IPS DF 19.7 (cell line): ENCODE measurements at regions not wholly inside any gene's neighbourhood (a gene's known extent, or its start where the extent isn't known, plus 50 kb on each side); places are given as distances from the start of the nearest gene placed in this dataset.

Source experiments
- DNase-seq: peaks from one replicate; pipeline ENCODE4 v3.0.0-alpha.2; 2013; ENCODE audit warnings: low read depth, low spot score

DNA sequence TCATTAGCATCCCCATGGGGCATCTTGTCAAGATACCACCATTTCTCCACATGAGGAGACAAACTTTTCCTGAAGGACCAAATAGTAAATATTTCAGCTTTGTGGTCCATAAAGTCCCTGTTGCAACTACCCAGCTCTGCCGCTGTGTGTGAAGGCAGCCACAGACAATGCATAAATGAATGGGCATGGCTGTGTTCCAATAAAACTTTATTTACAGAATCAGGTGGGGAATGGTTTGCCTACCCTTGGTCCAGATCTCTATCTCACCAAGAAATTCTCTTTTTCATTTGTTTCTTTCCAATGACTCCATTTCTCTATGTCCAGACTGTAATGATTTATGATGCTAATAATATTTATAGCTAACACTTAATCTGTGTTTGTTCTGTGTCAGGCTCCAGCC lies 409.3 kb upstream of the TBX3 start:
- DNase-seq = no peak

DNA sequence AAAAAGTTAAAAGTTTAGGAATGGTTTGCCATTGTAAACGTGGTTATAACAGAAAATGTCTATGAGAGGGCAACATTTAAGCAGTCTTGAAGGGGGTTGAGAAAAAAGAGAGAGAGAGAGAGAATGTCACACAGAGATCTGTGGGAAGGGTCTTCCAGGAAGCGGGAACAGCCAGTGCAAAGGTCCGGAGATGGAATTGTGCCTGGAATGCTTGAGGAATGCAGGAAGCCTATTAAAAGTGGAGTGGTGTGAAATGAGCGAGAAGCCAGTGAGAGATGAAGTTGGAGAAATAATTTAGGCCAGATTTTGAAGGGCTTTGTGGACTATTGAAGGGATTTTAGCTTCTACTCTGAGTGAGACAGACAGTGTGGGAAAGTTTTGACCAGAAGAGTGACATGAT lies 406.8 kb upstream of the TBX3 start:
- no peak for DNase-seq

DNA sequence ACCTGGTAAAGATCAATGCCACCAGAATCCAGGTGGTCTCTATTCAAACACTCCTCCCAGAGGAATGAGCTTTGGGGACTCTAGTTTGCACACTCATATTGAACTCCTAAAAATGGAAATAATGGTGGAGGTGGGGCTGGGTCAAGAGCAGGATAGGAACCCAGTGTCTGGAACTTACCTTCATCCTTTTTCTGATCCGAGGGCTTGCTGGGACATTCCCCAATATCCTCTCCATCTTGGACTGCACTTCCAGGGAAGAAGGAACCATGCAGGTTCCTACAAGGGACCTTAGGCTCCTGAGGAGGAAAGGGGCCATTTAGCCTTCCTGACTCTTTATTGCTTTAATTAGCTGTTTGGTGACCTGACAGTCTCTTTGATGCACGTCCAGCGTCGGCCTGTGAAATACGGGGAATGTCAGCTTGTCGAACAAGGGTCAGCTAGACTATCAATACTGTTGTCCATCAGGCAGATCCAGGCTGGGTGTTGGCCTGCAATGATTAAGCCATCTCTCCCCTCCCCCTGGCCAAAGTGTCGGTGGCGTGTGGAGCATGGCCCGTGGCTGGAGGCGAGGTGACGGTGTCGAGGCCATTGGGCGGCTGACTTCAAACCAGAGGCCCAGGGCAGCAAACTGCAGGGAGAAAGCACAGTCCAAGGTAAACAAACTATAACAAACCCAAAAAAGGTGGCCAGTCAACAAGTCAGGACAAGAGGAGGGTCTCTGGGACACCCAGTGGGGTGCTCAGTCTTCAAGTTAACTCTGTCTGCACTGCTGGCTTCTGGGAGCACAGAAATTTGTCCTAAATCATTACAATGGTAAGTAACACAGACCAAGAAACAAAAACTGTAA lies 405.2 kb upstream of the TBX3 start:
- no peak for DNase-seq

DNA sequence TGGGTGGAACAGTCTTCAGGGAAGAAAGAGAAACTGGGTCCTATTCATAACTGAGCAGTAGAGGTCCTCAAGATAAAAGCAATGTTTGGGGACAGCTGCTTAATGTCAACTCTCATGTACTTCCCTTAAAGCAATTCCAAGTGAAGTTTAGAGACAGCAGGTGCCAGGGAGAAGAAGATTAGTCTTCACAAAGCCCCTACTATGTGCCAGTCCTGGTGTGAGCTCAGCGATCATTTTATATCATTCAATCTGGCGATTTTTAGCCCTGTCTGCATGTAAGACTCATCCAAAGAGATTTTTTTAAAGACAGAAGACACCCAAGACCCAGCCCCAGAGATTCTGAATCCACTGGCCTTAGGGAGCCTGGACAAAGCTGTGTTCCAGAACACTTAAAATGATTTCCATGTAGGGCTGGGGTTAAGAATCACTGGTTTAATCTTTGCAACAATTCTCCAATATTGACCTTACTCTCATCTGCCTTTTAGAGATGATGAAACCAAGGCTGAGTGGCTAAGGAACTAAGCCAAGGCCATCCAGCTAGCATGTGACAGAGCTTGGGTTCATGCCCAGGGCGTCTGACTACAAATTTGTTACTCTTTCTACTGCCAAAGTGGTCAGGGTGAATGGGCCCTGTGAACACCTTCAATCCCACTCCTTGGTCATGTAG lies 404.5 kb upstream of the TBX3 start:
- no peak for DNase-seq

DNA sequence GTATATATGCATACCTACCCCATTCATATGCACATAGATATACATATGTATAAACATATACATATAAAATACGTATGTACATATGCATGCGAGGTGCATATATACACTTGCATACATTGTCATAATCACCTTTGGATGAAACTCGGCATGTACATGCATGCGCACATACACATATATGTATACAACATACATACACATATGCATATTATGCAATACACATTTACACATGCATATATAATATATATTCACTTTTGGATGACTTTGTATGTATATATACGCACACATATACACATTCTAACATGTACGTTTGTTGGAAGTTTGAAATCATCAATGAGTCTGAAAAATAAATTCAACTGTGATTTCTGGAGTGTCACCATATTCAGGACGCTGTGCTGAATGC lies 401.6 kb upstream of the TBX3 start:
- DNase-seq = no peak

DNA sequence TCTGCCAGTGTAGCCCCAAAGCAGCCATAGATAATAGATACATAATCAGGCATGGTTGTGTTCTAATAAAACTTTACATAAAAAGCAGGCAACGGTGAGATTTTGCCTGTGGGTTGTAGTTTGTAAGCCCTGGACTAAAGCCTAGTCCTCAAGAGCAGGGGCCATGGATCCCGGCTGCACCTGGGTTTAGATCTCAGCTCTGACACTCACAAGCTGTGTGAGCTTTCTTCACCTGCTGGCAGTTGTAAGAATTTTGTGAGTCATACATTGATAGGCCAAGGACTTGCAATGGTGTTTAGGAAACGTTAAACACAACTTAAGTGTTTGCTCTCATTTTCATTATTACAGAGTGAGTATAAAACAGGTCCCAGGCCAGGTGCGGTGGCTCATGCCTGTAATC lies 395.8 kb upstream of the TBX3 start:
- no peak for DNase-seq

DNA sequence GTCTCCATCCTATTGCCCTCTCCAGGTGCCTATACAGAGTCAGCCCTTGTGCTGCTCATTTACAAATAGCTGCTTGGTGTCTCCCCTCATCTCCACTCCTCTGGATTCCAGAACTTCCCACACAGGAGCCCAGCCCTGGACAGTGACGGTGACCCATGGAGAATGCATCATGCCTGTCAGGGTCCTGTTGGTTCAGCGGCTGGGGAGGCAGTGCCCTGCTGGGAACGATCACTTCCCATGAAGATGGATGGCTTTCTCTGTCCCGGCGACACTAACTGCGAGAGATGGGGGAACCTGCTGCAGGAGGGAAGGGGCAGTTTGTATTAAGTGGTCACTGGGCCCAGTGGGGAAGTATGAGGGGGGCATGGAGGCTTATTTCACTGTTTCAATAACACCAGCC lies 395.0 kb upstream of the TBX3 start:
- DNase-seq = no peak

DNA sequence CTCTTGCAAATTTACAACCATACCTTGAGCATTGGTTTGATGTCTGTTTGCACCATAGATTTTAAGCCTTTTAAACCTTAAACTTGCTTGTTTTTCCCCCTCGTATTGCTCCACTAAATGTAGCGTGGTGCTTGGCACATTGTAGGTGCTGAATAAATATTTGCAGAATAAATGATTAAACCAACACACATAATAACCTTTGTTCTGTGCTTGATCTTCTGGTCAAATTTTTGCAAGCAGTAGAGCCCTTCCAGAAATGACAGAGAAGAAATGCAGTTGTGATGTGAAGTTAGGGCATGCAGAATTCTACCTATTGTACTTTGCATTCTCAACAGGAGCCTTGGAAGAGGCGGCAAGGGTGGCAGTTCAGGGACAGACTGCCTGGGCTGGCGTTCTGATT lies 394.4 kb upstream of the TBX3 start:
- no peak for DNase-seq

DNA sequence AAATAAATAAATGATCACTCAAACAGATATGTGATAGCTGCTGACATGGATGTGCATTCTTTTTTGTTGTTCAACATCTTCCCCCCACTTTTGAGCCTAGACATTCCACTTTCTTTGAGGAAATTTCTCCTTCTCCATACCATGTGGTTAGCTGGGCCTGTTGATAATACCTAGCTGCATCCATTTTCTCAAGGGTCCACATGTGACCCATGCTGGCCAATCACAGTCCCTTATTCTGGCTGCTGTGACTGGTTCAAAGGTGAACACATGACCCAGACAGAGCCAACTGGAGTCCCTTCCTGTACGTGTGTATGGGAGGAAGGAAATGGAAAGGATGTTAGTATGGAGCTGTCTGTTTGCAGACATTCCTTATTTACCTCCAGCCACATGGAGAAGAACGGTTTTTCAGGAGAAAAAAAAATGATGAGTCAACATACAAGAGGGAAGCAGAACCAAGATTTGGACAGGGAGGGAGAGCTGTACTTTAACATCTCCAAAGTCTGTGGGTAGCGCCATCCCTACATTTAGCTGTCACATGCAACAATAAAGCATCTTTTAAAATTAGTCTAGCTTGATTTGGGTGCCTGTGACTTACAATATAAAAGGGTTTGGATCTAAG lies 391.7 kb upstream of the TBX3 start:
- no peak for DNase-seq

DNA sequence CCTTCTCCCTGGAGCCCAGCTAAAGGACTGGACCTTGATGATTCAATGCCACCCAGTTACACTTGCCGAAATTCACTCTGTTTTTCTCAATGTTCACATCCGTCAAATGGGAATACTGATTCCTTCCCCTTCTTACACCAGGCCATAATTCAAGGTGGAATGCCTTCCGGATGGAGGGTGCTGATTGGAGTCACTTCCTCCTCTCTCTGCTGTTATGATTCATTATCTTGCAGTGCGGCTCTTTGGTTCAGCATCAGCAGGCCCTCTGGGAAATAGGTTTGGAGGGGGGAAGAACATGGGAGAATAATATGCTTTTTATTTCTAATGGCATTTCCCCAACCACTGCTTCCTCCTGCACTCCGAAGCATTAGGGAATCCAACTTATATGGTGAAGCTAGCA lies 390.6 kb upstream of the TBX3 start:
- DNase-seq = no peak

DNA sequence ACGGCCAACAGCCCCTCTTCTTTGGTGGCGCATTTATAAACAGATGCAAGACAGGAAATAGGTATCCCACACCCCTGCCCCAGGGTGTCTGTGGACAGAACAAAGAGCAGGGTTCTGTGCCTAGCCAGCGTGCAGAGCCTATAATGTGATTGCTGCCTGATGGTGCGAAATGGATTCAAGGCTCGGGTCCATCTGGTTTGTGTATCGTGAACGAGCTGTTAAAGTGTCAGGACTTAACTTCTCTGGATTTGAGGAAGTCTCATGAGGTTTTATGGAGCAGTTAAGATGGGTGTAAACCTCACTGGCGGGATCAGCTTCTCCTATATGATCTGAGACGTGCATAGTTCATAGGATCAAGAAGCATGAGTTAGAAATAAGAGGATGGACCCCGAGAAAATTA lies 388.7 kb upstream of the TBX3 start:
- no peak for DNase-seq

DNA sequence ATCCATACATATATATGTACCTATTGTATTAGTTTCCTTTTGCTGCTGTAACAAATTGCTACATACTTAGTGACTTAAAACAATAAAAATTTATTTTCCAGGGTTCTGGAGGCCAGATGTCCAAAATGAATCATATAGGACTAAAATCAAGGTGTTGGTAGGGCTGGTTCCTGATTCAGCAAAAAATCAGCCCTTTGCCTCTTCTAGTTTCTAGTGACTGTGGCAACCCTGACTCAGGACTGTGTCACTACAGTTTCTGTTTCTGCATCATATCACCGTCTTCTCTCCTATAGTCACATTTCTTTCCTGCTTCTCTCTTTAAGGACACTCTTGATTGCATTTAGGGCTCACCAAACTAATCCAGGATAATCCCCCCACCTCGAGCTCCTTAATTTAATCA lies 386.3 kb upstream of the TBX3 start:
- DNase-seq = no peak

DNA sequence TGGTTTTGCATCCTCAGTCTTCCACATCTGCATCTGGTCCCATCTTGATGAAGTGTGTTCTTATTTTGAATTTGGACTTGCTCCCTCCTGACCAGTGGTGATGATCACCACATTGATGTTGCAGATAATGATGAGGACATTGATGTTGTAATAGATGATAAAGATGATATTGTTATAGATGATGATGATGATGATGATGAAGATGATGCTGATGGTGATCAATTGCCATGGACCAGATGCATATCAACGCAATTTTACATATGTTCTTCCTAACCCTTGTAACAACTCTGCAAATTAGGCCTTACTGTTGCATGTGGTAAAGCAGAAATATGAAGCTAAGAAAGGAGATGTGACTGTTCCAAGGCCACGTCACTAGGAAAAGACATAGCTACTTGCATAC lies 380.3 kb upstream of the TBX3 start:
- no peak for DNase-seq

DNA sequence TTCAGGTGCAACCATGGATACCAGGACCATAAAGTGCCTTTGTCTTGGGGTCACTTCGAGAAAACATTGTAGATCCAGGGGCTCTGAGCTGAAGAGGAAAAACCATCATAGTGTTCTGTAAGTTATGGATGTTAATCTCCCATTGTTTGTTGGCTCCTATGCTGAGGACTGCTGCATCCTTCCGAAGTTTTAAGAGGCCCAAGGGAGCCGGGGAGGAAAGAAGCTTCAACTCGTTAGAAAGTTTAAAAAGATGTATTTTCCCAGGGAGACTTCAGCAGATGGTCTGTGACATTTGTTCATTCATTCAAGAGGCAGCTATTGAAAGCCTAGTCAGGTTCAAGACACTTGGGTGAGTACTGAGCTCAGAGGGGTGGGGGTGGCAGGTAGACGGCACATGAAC lies 378.8 kb upstream of the TBX3 start:
- no peak for DNase-seq

DNA sequence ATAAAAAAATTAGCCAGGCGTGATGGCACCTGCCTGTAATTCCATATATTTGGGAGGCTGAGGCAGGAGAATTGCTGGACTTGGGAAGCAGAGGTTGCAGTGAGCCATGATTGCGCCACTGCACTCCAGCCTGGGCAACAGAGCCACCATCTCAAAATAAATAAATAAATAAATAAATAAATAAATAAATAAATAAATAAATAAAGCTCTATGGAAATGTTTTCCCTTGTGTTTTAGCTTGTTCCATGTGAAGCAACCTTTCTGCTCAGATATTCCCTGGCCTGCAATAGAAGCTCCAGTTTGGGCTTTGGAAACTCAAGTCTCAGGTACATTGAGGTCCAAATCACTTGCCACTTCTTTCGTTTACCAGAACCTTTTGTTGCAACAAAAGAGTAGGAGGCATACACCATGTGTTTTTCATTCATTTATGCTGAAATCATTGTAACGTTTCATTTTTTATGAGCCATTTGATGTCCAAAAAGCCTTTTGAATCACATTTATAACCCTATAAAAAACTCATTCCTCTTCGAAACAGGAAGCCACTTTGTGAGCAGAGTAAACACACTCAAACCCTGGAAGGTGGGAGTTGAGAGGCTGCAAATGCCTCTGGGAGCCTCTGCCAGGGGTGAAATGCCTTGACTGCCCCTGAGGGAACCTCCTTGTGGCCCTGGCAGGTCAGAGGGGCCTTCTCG lies 376.6 kb upstream of the TBX3 start:
- no peak for DNase-seq

DNA sequence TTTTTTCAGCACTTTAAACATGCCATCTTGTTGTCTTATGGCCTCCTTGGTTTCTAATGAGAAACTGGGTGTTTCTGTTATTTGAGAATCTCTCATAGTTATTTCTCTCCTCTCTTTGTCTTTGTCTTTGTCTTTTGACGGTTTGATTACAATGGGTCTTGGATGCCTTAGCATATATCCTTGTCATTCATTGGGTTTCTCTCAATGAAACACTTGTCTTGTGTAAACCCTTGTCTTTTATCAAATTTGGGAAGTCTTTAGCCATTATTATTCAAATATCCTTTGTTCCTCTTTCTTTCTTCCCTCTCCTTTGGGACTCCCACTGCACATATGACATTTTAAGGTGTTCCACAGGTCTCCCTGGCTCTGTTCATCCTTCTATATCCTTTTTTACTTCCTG lies 373.5 kb upstream of the TBX3 start:
- no peak for DNase-seq

DNA sequence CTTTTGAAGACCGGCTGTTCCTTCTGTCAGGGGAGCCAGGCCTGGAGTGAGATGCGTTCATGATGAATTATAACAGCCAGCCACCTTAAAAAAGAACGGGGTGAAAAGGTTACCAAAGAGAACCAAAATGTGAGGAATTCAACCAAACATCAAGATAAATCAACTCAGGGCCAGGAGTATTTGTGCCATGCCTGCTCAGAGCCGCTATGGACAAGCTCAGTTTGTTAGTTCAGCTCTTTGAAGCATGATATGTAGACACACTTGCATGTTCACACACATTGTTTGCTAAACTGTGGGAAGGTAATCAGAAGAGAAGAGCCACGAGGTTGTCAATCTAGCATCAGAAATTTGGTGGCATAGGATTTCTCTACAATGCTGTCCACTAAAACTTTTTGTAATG lies 367.4 kb upstream of the TBX3 start:
- no peak for DNase-seq

DNA sequence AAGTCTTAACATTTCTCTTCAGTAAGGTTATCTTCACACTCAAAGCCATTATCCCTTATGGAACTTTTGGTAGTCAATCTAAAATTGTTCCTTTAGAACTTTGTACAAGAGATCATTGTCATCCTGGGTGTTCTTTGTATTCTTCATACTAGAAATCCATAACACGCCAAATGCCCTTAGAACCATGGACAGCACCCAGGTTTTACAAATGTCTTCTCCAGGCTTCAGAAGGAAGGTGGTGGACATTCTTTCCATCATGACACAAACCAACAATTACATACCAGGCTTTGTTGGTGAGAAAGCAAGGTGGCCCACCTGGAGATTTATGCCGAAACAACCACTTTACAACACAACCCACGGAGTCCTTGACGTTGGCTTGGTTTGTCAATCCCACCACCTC lies 365.6 kb upstream of the TBX3 start:
- no peak for DNase-seq

DNA sequence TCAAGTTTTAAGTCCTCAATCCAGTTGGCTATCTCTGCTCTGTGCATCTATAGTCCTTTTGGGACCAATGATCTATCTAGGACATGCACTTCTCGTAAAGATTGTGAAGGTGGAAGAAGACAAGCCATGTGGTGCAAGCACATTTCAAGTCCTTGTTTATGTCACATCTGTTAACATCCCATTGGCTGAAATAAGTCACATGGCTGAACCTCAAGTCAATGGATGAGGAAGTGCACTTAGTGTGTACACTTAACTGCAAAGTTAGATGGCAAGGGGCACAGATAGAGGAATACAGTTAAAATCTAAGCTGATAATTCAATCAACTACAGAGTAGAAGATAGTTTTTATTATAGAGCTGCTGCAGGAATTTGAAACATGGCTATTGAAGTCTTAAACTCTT lies 362.8 kb upstream of the TBX3 start:
- DNase-seq = no peak

DNA sequence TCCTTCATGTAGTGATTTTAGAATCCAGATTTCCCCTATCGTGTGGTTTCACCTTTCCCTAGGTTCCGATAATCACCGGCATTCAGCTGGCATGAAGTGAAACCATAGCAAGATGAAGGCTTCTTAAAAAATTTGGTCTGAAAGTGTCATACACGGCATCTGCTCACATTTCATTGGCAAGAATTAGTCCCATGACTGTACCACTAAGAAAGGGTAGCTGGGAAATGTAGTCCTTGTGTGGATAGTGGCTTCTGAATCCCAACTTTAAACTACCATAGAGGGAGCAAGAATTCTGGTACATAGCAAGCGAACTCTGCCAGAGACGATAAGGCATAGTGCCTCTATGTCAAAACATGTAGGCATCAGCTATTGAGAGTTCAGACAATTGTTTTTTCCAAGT lies 360.1 kb upstream of the TBX3 start:
- no peak for DNase-seq

DNA sequence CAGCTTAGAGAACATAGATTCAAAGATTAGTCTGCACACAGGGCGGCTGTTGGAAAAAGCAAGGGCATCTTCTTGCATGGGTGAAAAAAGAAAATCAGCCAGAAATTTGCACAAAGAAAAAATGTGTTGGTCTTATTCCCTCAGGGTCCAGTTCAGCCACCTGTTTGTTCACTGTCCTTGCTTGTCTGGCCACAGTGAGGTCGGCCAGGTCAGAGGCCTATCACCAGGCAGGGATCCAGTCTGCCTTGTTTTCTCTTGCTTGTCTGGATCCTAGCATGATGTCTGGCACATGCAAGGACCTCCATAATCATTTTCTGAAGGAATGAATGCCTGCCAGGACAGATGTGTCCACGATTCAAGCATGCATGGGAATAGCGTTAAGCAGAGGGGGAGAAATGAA lies 359.1 kb upstream of the TBX3 start:
- no peak for DNase-seq

DNA sequence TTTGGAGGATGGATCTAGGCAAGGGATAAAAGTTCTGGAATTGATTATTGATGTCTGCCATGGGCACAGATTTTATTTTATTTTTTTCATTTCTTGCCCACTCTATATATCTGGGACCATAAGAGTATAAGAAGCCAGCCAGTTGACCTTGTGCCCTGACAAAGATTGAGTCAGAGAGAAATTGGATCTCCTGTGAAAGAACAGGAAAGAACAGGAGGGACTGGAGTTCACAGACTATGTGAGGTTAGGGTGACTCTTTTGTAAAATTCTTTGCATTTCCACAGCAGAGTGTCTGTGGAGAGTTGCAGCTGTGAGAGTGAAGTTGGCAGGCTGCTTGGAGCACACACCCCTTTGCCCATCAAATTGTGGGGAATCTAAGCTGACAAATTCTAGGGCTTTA lies 358.4 kb upstream of the TBX3 start:
- DNase-seq = no peak

DNA sequence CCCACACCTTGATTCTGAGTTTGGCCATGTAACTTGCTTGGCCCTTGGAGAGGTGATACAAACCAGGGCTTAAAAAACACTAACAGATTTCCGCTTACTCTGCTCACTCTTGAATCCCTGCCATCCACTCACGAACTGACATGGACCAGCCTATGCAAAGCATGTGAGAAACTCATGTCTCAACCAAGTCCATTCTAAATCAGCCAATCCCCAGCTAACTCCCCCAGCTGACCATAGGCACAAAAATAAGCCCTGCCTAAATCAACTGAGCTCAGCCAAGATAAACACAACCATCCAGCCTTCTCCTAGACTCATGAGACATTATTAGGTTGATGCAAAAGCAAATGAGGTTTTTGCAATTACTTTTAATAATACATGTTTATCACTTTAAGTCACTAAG lies 353.9 kb upstream of the TBX3 start:
- DNase-seq = no peak
